Astrocyte (in vitro differentiated cells and primary cell): ENCODE measurements at regions not wholly inside any gene's neighbourhood (a gene's known extent, or its start where the extent isn't known, plus 50 kb on each side); places are given as distances from the start of the nearest gene placed in this dataset.

Source experiments
- EZH2 ChIP-seq: IDR thresholded peaks from 2 replicates; pipeline ENCODE4 v1.6.1; 2012; ENCODE audit warnings: mild to moderate bottlenecking, low read length, inconsistent platforms; ENCODE audit not compliant: insufficient read depth
- TF ChIP-seq, protein P1 (sequence below): IDR thresholded peaks from 2 replicates; pipeline ENCODE4 v1.5.1; 2011; ENCODE audit warnings: low read depth, mild to moderate bottlenecking, inconsistent platforms, low read length, moderate library complexity; ENCODE audit not compliant: insufficient read depth

- no peak for TF ChIP-seq EZH2
- TF ChIP-seq, protein P1, sequence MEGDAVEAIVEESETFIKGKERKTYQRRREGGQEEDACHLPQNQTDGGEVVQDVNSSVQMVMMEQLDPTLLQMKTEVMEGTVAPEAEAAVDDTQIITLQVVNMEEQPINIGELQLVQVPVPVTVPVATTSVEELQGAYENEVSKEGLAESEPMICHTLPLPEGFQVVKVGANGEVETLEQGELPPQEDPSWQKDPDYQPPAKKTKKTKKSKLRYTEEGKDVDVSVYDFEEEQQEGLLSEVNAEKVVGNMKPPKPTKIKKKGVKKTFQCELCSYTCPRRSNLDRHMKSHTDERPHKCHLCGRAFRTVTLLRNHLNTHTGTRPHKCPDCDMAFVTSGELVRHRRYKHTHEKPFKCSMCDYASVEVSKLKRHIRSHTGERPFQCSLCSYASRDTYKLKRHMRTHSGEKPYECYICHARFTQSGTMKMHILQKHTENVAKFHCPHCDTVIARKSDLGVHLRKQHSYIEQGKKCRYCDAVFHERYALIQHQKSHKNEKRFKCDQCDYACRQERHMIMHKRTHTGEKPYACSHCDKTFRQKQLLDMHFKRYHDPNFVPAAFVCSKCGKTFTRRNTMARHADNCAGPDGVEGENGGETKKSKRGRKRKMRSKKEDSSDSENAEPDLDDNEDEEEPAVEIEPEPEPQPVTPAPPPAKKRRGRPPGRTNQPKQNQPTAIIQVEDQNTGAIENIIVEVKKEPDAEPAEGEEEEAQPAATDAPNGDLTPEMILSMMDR = no peak
Measured at GRCh38 chr18:51659781-51660180, 462.3 kb upstream of the MEX3C start.
